Stimulated activated CD4-positive, alpha-beta T cell treated with anti-CD3 and anti-CD28 coated beads, Interleukin-4, amount 100 ng/mL, for 1 hour (primary cell): ENCODE measurements at regions not wholly inside any gene's neighbourhood (a gene's known extent, or its start where the extent isn't known, plus 50 kb on each side); places are given as distances from the start of the nearest gene placed in this dataset.
A peak's percentile ranks its signal among the peaks of the same experiment; 100 is the strongest.

ENCODE experiments used
- DNase-seq: peaks from one replicate; pipeline ENCODE4 v3.0.0-alpha.2; 2020

DNA sequence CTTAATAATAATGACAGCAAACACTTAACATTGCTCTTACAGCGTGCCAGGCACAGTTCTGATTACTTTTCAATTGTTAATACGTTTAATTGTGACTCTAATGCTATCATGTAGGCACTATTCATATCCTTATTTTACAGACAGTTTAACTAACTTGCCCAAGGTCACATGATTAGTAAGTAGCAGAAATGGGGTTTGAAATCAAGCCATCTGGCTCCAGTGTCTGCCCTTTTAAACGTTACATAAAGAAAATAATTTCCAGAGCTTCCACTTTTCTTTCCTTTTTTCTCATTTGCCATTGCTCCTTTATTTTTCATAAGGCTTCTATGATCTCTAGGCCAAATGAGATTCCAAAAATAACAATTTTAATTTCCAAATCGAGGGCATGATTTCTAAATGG lies 50.6 kb upstream of the IKZF2 start:
- DNase-seq: no peak

DNA sequence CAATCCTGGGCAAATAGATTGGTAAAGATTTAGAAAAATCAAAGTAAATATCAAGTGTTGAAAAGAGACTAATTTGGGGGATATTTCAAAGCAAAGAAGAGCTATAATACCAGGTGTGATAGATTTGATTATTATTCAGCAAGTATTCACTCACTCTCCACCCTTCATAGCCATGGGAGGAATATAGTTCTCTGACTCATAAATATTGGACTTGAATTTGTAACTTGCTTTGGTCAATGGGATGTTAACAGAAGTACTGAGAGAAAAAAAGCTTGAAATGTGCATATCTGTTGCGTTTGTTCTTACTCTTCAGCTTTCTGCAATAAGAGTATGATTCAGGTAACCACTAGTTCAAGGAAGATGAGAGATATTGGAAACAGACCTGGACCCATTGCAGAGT lies 54.5 kb upstream of the IKZF2 start:
- DNase-seq: no peak

DNA sequence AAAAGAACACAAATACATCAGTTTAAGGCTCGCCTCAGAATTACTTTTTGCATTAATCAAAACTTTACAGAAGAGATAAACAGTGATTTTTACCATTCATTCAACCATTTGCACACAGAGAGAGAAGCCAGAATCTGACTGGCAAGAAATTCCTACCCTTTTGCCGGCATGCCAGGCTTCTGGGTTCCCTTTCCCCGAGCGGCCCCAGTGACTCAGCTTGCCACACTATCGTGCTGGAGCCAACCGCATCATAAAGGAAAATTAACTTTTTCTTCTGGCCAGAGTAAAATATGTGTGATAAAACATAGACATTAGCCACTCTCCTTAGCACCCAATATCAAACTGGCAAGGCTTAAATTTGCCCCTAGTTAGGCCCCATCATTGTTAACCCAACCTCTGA lies 61.8 kb upstream of the IKZF2 start:
- no peak for DNase-seq

DNA sequence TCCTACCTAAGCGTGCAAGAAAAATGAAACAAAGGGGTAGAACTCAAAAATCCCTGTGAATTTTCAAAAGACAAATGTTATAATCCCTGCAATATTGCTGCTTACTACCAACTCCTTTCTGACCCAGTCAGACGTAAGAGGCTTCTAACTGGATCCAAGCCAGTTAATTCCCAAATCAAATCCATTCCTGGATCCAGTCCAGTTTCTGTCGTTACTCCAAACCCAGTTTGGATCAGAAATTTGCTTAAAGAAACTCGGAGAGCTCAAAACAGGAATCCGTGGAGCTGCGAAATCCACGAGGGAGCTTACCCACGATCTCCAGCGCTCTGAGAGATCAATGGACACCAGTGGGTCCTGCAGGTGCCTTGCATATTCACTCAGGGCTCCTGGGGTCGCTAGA lies 62.8 kb upstream of the IKZF2 start:
- no peak for DNase-seq

DNA sequence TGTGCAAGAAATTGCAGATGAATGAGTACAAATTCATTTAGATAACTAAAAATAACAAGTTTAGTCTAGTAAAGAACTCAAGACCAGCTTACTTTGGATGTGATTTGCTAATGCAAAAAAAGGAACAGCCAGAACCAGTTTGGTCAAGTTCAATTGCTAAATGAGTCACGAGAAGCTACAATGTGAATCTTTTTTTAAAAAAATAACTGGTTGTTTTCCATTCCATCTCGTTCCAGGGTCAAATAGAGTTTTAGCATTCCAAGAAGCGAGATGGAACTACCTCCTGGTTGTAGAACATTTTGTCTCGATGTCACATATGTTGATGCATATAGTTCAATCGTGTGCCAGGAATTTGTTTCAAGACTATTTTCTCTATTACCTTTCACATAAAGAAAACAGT lies 65.0 kb upstream of the IKZF2 start:
- no peak for DNase-seq

DNA sequence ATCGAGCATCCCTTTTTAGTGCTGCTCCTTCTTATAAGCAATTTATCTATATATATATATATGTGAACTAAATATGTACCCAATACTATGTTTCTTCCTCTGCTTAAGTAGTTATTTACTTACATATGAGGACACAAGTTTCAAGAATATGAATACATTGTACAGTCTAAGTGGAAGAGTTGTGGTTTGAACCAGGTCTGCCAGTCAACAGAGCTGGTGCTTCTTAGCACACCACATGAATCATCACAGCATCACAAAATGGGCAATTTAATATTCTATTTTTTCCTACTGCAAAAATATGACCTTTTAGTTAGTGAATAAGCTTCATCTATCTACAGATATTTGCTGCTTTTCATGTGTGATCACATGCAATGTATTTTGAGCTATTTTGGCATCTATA lies 64.4 kb upstream of the SPAG16 start:
- DNase-seq: no peak

DNA sequence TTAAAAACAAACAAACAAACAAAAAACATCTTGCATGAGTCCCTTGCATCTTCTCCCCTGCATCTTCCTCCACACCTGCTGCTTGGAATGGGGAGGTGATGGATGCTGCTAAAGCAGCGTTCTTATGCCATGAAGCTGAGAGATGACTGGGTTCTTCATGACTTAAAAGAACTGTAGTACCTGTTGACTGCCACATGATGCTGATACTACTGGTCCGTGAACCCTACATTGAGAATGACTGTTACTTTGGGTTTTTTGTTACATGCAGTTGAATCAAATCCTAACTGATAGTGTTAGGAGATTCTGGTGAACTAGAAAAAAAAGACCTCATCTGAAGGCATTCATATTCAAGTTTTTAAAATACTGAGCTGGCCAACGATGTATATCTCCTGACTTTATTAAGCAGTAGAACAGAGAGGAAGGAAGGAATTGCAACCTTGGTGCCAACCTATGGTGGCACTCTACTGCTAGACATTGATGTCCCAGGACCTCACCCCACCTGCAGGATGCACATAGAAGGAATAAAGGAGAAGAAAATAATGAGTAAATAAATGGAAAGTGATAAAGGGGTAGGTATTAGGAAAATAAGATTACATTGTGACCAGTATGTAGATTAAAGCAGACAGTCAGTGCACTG lies 63.2 kb upstream of the SPAG16 start:
- DNase-seq: no peak

DNA sequence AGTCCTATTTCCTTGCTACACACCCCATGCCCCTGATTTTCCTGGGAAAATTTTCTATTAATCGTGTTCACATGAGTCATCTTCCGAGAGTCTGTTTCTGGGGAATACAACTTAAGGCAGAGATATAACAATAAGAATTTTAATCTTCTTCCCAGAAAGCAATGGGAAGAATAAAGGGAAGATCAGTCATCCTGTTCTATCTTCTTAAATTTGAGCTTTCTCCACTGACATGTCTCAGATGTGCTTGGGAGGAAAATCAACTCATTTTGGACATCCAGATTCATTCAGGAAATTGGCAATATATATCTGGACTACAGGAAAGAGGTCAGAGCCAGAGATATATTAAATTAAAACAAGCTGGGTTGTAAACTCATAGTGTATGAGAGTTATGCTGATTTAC lies 62.3 kb upstream of the SPAG16 start:
- DNase-seq: no peak

DNA sequence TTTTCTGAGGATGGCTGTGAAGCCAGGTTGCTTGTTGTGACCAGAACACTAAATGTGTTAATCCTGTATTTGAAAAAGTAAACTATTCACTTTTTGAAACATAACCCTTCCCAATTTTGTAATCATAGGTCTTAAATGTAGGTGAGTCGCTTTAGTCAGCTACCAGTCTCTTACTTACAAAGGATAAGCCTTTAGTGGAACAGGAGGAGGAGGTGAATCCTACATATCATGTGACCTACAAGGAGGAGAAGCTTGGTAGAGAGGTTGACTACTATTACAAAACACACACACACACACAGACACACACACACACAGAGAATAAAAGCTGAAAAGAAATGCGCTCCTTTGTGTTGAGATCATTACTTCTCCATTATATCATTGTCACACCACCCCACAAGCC lies 59.9 kb upstream of the SPAG16 start:
- DNase-seq: no peak

DNA sequence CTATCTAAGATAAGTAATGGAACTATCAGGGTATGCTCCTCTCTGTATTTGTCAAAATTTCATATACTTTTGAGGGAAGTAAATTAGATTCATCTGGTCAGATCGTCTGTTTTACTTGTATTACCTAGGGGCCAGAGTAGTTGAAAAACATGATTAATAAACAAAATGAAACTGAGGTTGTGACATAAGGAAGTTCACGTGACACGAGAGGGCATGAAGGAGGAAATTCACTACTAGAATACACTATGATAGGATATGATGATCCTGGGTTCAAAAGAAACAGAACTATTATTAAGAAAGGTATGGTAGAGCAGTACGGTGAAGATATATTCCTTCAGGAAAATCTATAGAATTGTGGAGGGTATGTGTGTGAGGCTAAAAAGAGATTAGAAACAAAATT lies 58.4 kb upstream of the SPAG16 start:
- DNase-seq: no peak

DNA sequence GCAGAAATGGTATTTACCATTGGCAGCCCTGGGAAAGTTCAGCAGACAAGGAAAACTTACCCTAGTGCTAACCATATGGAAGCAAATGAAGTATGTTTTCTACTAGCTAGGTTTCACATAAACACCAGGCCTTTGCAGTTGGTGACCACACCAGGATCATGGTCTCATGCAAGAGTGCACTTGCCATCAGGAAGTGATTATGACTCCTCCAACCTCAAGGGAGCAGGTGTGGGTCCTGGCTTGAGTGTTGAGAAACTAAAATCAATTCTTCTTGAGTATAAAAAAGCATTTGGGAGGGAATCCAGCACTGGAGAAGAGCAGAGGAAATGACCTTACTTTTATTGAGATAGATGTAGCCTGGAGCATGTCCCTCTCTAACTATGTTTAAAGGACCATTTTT lies 56.8 kb upstream of the SPAG16 start:
- no peak for DNase-seq

DNA sequence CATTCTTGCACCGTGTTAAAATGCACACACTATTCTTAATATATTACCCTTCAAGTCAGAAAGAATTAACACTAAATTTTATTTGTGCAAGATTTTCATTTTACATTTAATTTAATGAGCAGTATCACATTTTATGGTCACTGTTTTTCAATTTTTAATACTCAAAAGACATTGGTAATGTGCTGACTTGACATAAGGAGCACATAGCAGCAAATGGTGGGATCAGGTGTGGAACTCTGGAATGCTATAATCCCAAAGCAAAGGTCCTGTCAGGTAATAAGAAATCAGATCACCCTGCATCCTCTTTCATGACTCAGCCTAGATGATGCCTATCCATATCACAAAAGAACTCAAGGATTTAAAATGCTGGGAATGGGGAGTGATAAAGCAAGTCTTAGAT lies 55.6 kb upstream of the SPAG16 start:
- no peak for DNase-seq

DNA sequence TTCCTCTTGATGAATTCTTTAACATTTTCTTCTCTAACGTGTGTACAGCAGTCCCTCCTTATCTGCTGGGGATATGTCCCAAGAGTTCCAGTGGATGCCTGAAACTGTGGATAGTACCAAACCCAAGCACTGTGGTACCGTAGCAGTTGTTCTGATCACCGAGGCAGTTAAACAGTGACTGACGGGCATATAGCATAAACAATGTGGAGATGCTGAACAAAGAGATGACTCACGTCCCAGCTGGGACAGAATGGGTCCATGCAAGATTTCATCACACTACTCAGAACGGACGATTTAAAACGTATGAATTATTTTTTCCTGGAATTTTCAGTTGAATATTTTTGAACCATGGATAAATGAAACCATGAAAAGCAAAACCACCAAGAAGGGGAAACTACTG lies 54.5 kb upstream of the SPAG16 start:
- no peak for DNase-seq

DNA sequence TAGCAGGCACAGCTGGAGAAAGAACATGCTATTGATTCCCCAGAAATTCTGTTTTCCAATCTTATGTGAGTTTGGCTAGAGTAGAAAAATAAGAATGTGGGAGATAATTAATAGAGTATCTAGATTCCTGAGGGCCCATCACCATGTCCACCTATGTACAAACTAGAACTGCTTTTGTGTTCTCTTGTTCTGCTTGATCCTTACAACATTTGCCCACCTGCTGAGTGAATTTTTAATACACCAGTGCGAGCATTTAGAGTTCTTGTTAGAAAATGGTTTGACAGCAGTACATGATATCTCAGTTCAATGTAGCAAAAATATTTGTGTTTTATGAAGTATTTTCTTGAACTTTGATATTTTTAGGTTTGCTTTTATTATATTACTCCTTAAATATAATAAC lies 52.3 kb upstream of the SPAG16 start:
- DNase-seq: no peak

DNA sequence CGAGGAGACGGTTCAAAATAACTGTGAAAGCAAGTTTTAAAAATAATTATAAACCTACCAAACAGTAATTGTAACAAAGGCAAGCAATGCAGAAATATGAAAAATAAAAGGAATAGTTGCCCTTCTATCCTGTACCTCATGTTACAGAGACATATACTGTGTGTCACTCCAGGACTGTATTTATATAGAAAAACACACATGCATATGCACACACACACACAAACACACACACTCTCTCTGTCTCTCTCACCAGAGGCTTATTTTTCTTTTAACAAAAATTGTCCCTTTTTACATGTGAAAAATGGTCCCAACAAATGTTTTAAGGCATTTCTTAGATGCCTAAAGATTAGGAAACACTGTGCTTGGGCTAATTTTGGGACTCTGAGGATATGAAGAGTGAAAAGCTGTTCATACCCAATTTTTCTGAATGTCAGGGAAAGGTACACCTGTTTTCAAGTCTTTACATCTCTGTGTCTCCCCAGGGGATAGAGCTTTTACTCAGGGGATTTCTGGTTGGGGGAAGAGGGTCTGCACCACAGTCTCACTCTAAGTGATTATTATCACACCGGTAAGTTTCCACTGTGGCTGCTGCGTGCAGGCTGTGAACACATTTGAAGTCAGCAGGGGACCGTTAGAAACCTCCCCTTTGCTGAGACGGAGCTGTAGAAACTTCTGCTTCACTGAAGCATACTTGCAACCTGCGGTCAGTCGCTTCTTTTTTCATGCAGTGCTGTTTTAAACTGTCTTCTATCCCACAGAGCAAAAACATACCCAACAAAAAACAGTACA lies 51.4 kb upstream of the SPAG16 start:
- DNase-seq: peak; percentile 12

DNA sequence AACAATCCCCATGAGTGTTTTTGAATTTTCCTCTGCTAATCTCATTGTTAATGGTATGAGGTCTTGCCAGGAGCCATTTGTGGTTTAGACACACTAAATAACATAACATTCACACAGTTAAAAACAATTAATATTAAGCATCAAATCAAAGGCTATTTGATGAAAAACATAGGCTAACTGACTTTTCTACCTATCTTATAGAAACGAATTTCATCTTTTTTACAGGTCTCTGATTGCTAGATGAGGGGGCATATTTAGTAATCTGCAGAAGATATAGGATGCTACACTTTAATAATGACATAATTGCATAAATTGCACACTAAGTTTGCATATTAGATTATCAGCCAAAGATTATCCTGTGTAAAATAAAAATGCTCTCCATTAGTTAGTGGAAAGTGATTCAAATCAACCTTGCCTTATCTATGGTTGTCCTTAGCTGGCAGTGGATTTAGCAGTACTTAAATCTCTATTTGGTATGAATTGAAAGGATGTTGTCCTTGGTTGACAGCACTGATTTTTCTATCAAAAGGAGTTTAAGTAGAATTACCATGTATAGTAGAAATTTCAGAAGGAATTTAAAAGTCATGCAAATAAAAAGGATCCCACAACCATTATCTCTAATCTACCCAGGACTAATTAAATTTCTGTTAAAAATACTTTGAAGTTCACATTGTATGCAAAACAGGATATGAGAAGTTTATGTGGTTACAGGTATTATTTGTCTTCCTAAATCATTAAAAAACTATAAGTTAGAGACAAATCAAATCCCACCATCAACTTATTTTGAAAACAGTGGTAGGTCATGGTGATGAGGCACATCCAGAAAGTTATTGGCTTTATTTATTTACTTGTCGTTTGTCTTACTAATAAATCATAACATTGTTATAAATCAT lies 50.6 kb upstream of the SPAG16 start:
- DNase-seq: no peak
